Glomerular endothelial cell (primary cell): ENCODE measurements at regions not wholly inside any gene's neighbourhood (a gene's known extent, or its start where the extent isn't known, plus 50 kb on each side); places are given as distances from the start of the nearest gene placed in this dataset.
"Not testable (repeated sequence)": the region's sequence is repeated elsewhere in the genome, so short reads cannot be mapped to it uniquely, and the experiment has no call there.

Experiments
- DNase-seq: peaks from one replicate; pipeline ENCODE4 v3.0.0-alpha.2; 2011; ENCODE audit warnings: low read depth, low spot score; ENCODE audit errors: extremely low read depth

GRCh38 chrX:28408017-28408723, 179.1 kb upstream of the IL1RAPL1 start:
- DNase-seq, result no peak

DNA sequence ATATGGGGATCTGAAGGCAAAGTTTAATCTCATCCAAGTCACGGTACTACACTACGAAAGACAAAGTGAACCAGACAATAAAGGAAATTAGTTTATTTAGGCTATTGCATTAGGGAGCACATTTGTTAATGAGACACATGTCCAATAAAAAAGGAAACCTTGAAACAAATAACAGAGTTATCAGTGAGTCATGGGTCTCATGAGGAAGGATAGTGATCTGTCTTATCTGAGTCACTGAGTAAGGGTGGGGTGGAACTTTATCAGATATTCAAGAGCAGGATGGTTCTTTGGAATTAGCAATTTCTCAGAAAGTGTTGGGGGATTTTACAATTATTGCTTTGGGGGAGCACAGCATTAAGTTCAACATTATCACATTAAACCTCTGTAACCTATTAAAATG, 188.9 kb upstream of the IL1RAPL1 start:
- DNase-seq, result no peak

DNA sequence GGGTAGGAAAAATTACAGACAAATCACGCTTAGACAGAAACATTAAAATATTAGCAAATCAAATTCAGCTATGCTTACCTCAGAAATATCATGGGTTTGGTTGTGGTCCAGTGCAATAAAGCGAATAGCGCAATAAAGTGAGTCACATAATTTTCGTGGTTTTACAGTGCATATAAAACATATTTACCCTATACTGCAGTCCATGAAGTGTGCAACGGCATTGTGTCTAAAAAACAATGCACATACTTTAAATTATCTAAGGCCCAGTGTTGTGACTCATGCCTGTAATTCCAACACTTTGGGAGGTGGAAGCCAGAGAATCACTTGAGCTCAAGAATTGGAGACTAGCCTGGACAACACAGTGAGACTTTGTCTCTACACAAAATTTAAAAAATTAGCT, 195.7 kb upstream of the IL1RAPL1 start:
- no peak for DNase-seq

DNA sequence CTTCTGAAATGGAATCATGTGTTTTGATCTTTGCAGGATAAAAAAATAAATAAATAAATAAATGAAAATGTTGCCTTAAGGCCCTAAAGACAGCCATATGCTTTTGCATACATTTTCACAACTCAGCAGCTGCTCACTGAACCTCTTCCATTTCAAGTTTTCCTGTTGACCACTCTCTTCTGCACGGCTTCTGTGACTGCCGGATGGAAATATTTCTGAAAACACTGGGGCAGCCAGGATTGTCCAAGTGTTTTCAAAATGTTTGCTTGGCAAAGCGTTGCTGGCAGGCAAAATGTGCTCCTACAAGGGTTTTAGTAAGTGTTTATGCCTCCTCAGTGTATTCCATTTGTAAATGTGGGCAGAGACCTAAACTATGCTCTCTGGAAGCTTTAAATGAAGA, 208.1 kb upstream of the IL1RAPL1 start:
- DNase-seq, result no peak

DNA sequence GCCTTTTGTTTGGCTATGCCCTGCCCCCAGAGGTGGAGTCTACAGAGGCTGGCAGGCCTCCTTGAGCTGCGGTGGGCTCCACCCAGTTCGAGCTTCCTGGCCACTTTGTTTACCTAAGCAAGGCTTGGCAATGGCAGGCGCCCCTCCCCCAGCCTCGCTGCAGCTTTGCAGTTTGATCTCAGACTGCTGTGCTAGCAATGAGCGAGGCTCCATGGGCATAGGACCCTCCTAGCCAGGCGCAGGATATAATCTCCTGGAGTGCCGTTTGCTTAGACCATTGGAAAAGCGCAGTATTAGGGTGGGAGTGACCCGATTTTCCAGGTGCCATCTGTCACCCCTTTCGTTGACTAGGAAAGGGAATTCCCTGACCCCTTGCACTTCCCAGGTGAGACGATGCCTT, 219.6 kb upstream of the IL1RAPL1 start:
- DNase-seq, result not testable (repeated sequence)

- DNase-seq, result no peak
Measured at GRCh38 chrX:28351801-28352200, 235.4 kb upstream of the IL1RAPL1 start.

DNA sequence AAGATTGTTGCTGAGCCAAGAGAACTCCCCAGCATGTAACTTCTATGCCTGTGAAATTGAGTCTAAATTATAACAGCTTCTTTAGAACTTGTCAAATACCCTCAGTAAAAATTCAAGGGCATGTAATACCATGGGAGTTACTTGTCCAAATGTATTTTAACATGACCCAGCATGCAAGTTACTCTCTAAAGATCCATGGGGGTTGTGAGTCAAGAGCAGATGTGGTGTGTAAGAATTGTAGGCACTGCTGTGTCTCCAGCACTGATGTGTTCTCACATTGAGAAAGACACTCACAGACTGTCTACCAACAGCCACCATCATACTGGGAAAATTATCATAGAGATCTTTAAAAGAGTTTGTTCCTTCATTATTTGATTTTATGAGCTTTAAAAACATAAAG, 237.4 kb upstream of the IL1RAPL1 start:
- no peak for DNase-seq

DNA sequence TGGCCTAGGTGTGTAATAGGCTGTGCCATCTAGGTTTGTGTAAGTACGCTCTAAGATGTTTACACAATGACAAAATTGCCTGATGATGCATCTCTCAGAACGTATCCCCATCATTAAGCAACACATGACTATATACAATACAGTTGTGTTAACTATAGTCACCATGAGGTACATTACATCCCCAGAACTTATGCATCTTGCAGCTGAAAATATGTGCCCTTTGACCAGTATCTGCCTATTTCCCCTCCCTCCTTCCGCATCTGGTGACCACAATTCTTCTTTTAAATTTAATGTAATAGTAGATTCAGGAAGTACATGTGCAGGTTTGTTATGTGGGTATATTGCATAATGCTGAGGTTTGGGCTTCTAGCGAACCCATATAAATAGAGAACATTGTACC, 239.8 kb upstream of the IL1RAPL1 start:
- no peak for DNase-seq

GRCh38 chrX:28329156-28329555, 258.1 kb upstream of the IL1RAPL1 start:
- DNase-seq, result no peak

GRCh38 chrX:28324321-28324721, 262.9 kb upstream of the IL1RAPL1 start:
- no peak for DNase-seq

DNA sequence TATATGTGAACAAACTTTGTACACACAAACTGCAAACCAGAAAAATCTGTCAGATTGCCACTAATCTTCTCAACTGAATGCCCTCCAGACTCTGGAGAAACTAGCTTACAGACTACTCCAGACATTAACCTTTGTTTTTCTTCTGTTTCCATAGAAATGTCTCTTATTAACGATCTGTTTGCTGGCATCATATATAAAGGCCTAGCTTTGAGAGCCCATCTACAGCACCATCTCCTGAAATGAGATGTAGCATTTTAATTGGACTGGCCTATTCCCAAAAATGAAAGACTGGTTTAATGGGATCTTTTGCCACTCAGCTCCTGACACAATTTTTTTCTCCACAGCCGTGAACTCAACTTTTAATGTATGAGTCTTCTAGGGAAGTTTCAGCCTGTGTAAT, 266.0 kb upstream of the IL1RAPL1 start:
- no peak for DNase-seq

DNA sequence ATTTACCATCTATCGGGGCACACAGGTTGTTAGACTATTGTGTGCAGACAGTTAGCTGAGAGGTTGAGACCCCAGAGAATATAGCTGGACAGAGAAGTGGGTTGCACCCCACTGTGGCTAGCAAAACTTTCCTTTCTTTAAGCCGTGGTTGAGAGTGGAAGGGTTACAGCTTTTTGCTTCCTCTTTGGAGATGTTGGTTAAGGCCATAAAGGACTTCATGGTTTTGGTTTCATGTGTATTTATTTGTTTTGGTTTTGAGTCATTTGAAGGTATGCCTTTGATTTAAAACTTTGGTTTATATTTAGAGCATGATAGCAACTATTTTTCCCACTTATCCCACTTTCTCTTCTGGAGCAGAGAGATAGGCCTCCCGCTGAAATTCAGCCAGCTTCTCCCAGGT, 274.3 kb upstream of the IL1RAPL1 start:
- DNase-seq, result no peak

- no peak for DNase-seq
Measured at GRCh38 chrX:28312259-28312658, 275.0 kb upstream of the IL1RAPL1 start.

- no peak for DNase-seq
Measured at GRCh38 chrX:28311466-28311865, 275.8 kb upstream of the IL1RAPL1 start.

DNA sequence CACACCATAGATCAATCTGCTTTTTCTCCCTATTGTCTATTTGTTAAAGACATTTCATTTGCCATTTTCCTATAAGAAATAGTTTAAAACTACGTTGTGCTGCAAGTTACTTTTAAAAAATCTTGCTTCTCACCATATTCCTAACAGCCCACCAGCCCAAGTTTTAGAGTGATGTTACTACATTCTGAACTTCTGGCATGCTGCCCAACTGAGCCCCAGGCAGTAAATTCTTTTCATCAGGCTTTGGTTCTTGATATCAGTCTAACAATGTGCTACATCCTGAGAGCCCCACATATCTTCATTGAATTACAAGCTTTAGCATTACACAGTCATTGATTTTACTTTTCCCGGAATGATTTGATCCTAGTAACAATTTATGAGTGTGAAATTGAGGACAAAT, 283.8 kb upstream of the IL1RAPL1 start:
- no peak for DNase-seq

GRCh38 chrX:28278726-28279125, 297.5 kb upstream of the DCAF8L1 start:
- no peak for DNase-seq

DNA sequence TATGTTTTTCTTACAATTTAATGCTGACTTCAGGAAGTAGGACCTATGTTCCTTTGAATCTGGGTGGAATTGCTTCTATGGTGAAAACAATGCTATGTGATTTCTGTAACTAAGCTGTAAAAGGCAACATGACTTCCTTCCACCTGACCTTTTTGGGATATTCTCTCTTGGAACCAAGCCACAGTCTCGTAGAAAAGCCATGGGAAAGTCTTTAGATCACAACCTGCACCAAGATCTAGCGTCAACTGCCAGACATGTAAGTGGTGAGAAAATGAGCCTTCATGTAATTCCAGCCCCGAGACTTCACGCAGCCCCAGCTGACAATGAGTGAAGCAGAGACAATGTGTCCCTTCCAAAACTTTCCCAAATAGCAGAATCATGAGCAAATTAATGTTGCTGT, 297.0 kb upstream of the DCAF8L1 start:
- peak; percentile 45 for DNase-seq

DNA sequence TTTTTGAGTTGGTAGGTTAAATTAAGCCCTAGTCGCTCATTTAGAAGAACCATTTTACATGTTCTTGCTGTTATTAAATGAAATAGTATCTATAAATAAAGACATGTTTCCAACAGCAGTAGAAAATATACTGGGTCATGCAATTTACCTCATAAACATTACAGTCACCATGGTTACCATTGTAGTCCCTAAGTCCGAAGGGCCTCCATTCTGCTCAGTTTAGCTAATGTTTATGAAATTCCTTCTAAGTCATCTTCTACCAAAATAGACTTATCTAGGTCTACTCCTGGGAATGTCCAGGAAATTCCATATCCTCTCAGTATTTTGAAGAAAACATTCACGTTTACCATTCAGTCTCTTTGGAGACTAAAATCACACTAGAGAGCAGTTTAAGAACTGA, 292.5 kb upstream of the DCAF8L1 start:
- no peak for DNase-seq

GRCh38 chrX:28246675-28247074, 265.4 kb upstream of the DCAF8L1 start:
- DNase-seq, result no peak

DNA sequence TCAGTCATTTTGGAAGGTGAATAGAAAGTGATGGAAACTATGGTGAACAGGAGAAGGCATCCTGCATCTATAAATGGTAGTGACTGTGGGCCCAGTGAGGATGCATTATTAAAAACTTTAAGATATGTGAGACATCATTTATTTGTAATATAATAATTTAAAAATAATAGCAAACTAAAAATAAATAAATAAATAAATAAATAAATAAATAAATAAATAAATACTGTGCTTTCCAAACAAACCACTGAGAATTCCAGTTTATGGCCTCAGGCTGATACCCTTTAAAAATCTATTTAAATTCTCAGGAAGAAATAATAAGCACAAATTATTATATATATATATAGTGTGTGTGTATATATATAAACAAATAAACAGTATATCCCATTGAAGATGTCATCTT, 248.0 kb upstream of the DCAF8L1 start:
- DNase-seq, result no peak

DNA sequence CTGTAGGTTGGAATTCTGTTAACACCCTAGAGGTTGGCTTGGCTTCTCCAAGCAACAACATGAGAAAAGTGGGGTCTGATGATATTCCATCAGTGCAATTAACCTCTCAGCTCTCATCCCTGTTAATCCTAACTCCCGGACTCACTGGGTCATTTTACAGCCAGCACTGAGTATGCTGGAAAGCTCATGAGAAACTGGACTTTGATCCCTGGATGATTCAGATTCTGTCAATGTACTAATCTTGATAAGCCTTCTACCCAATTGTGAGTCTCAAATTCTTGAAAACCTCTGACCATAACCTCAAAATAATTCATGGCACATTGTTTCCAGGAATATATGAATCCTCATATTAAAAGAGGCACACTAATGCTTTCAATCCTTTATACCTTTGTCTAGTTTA, 244.3 kb upstream of the DCAF8L1 start:
- no peak for DNase-seq

GRCh38 chrX:28223991-28224390, 242.7 kb upstream of the DCAF8L1 start:
- no peak for DNase-seq

DNA sequence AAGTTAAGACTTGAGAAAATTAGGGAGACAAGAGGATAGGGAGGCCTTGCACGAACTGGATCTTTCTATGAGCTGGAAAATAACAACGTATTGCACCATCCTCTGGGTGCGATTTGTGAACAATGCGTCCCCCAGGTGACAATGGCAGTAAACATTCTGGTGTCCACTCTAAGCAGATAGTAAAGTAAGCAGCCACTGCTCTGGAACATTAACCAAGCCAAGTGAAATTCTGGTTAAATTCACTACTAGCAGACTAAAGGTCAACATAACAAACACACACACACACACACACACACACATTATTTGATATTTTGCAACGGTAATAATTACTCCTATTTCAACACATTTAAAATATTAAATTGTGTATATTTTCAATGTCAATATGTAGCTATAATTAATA, 242.2 kb upstream of the DCAF8L1 start:
- no peak for DNase-seq
